HEK293T (cell line): ENCODE measurements at regions not wholly inside any gene's neighbourhood (a gene's known extent, or its start where the extent isn't known, plus 50 kb on each side); places are given as distances from the start of the nearest gene placed in this dataset.

Experiments
- ARNT ChIP-seq: fragments of 450-650 bp; IDR thresholded peaks from 2 replicates; pipeline ENCODE4 v1.6.1; 2017; ENCODE audit warnings: mild to moderate bottlenecking
- ELF4 ChIP-seq: fragments of 450-650 bp; IDR thresholded peaks from 2 replicates; pipeline ENCODE4 v1.6.1; 2017; ENCODE audit warnings: antibody characterized with exemption
- FOXA1 ChIP-seq: fragments of 450-650 bp; IDR thresholded peaks from 2 replicates; pipeline ENCODE4 v1.6.1; 2016; ENCODE audit warnings: mild to moderate bottlenecking
- NFRKB ChIP-seq: fragments of 450-650 bp; IDR thresholded peaks from 2 replicates; pipeline ENCODE4 v1.6.1; 2016; ENCODE audit warnings: mild to moderate bottlenecking, moderate library complexity
- SP1 ChIP-seq: fragments of 450-650 bp; IDR thresholded peaks from 2 replicates; pipeline ENCODE4 v1.6.1; 2017

- TF ChIP-seq FOXA1 (no peak), SP1 (no peak), NFRKB (no peak), ARNT (no peak), ELF4 (no peak)
Measured at GRCh38 chr18:56076723-56077122, 488.7 kb upstream of the TCF4 start.
